ENCODE measurements at regions not wholly inside any gene's neighbourhood (a gene's known extent, or its start where the extent isn't known, plus 50 kb on each side); places are given as distances from the start of the nearest gene placed in this dataset.

DNA sequence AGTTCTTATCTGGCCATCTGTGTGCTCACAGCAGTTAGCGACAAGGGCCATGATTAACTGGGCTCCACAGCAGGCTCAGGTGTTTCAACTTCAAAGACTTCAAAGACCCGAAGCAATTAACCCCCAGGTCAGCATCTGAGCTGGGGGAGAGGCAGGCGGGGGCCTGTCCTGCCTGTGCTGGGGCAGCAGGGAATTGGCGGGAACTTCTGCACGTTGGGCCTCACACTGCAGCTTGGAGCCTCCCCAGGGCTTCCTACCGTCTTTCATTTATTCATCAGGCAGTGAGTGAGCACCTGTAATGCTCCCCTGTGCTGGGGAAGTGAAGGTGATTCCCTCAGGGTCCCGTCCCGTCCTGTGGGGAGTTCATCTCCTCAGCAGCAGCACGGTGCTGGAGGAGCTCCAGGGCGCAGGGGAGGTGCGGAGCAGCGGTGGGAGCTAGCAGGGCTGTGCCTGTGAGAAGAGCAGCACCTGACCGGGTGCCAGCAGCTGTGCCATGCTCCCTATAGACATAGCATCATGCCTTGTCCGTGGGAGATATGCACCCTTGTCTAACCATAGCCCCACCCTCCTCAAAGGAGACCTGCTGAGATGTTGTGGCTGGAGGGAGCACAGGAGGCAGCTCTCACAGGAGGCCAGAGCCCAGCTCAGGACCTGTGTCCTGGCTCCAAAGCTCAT, 51.8 kb upstream of the FRMD1 start:
- DNase-seq, result no peak

DNA sequence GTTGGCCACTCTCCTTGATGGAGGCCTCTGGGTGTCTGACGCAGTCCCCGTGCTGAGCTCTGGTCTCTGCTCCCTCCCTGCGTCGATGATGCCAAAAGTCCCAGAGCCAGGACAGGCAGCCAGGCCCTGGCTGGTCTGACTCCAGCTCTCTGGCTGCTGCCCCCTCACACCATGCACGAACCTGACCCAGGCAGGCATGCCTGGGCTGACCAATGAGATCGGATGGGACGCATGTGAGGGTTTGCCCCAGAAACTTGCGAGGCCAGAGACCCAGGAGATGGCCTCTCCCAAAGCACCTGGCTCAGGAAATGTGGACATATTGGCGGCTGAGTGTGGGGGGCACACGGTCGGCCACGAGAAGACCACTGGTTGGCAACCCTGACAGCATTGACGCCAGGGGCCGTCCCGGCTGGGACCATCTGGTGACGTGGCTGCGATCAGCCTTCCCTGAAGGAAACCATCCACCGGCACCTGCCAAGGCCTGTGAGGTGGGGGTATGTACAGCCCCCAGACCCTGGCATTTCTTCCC, 51.2 kb upstream of the FRMD1 start:
- no peak for DNase-seq

DNA sequence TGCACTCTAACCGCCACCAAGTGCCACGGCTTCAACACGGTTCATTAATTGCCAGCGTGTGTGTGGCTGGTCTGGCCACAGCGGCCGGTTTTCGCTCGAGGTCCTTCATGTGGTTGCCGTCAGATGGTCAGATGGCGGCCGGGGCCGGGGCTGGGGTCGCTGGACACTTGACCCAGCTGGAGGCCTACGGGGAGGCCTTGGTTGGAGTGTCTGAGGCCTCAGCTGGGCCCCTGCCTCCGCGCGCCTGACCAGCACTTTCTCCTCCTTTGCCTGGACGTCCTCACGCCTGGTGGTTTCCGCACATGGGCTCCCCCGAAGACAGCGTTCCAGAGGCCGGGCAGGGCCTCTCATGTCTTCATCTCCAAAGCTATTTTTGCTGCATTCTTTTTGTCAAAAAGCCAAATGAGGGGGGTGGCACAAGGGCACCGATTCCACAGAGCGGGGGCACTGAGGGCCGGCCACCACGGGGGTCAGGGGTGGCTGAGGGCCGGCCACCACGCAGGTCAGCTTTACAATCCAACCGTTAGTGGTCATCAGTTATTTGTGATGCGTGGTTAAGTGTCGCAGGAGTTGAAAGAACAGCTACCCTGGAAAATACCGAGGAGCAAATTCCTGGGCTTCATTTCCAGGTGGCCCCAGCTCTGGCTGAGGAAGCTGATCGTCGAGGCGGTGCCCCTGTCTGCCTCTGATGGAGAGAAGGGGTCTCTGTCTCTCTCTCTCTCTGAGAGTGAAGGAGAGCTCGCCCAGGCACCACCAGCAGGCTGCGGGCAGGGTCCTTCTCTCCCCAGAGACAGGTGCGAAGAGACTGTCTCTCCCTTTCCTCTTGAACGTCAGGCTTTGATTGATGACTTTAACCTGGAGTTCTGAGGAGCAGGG, 50.5 kb upstream of the FRMD1 start:
- no peak for DNase-seq

GRCh38 chr6:168128631-168129291, 49.7 kb upstream of the FRMD1 start:
- DNase-seq, result no peak
